ENCODE measurements at regions not wholly inside any gene's neighbourhood (a gene's known extent, or its start where the extent isn't known, plus 50 kb on each side); places are given as distances from the start of the nearest gene placed in this dataset.
A peak's percentile ranks its signal among the peaks of the same experiment; 100 is the strongest.
"Not testable (repeated sequence)": the region's sequence is repeated elsewhere in the genome, so short reads cannot be mapped to it uniquely, and the experiment has no call there.

- no peak for DNase-seq
Observed at GRCh38 chr2:12613137-12613835, 103.5 kb upstream of the TRIB2 start.

GRCh38 chr2:12615509-12615908, 101.2 kb upstream of the TRIB2 start:
- DNase-seq: no peak

- no peak for DNase-seq
Observed at GRCh38 chr2:12616456-12617156, 100.1 kb upstream of the TRIB2 start.

GRCh38 chr2:12617366-12617765, 99.4 kb upstream of the TRIB2 start:
- DNase-seq: no peak

- DNase-seq: no peak
Observed at GRCh38 chr2:12617853-12618252, 98.9 kb upstream of the TRIB2 start.

- no peak for DNase-seq
Observed at GRCh38 chr2:12618576-12618975, 98.2 kb upstream of the TRIB2 start.

GRCh38 chr2:12619975-12620374, 96.8 kb upstream of the TRIB2 start:
- DNase-seq: no peak

GRCh38 chr2:12620759-12621158, 96.0 kb upstream of the TRIB2 start:
- DNase-seq: no peak

GRCh38 chr2:12623051-12623450, 93.7 kb upstream of the TRIB2 start:
- DNase-seq: no peak

- no peak for DNase-seq
Observed at GRCh38 chr2:12624384-12624783, 92.4 kb upstream of the TRIB2 start.

- peak; percentile 86 for DNase-seq
Observed at GRCh38 chr2:12624905-12625598, 91.7 kb upstream of the TRIB2 start.

- DNase-seq: not testable (repeated sequence)
Observed at GRCh38 chr2:12628541-12628940, 88.2 kb upstream of the TRIB2 start.

GRCh38 chr2:12636837-12637581, 79.7 kb upstream of the TRIB2 start:
- DNase-seq: no peak

GRCh38 chr2:12637754-12638153, 79.0 kb upstream of the TRIB2 start:
- DNase-seq: no peak

GRCh38 chr2:12641441-12641840, 75.3 kb upstream of the TRIB2 start:
- DNase-seq: no peak

- no peak for DNase-seq
Observed at GRCh38 chr2:12642332-12642731, 74.4 kb upstream of the TRIB2 start.

- DNase-seq: no peak
Observed at GRCh38 chr2:12642859-12643258, 73.9 kb upstream of the TRIB2 start.

- no peak for DNase-seq
Observed at GRCh38 chr2:12649602-12650400, 66.9 kb upstream of the TRIB2 start.

GRCh38 chr2:12651641-12652040, 65.1 kb upstream of the TRIB2 start:
- DNase-seq: no peak

- no peak for DNase-seq
Observed at GRCh38 chr2:12652723-12653122, 64.0 kb upstream of the TRIB2 start.

- DNase-seq: no peak
Observed at GRCh38 chr2:12657560-12657959, 59.2 kb upstream of the TRIB2 start.

GRCh38 chr2:12658310-12658945, 58.3 kb upstream of the TRIB2 start:
- DNase-seq: no peak

All from NCI-H187 treated with DMSO at 0.1 percent for 48 hours (cell line).